ENCODE measurements at regions not wholly inside any gene's neighbourhood (a gene's known extent, or its start where the extent isn't known, plus 50 kb on each side); places are given as distances from the start of the nearest gene placed in this dataset.

DNA sequence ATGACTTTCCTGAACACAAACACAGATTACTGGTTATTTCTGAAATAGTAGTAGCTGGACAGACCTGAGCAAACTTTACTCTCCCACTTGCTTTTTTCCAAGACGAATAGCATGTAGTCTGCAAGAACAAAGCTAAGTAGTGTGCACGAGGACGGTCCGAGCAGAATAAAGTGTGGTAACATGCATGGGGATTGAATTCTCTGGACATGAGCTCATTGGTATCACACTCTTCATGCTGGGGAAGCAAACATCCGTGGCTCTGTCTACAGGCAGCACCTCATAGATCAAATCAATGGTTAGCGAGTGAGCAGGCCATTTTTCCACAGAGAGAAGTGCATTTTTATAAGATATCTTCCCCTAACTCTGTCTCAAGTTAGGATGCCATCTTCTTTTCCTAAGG is 164.8 kb upstream of the STK17B start:
- TF ChIP-seq, protein P1, sequence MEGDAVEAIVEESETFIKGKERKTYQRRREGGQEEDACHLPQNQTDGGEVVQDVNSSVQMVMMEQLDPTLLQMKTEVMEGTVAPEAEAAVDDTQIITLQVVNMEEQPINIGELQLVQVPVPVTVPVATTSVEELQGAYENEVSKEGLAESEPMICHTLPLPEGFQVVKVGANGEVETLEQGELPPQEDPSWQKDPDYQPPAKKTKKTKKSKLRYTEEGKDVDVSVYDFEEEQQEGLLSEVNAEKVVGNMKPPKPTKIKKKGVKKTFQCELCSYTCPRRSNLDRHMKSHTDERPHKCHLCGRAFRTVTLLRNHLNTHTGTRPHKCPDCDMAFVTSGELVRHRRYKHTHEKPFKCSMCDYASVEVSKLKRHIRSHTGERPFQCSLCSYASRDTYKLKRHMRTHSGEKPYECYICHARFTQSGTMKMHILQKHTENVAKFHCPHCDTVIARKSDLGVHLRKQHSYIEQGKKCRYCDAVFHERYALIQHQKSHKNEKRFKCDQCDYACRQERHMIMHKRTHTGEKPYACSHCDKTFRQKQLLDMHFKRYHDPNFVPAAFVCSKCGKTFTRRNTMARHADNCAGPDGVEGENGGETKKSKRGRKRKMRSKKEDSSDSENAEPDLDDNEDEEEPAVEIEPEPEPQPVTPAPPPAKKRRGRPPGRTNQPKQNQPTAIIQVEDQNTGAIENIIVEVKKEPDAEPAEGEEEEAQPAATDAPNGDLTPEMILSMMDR (IDR thresholded peaks at IDR 0.05; ENCODE audit: low read depth, low read length): no peak
- in situ Hi-C loops (cut with HindIII; ENCODE audit: low sequenced_read_pairs): no loop called here

DNA sequence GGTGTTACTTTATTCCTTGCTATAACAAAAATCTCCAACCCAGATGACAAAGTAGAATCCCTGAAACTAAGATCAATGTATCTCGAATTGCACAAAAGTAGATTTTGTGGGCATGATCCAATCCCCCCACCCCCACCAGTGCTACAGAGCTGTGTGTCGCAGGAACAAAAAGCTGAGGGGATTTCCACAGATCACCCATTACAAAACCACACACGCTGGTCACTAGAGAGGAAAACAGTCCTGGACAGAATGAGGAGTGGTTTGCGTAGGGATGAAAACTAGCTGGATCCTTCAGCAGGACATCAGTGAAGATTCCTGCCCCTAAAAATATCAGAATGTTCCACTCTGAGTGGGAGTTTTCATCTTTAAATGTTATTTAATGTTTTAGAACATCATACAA is 165.3 kb upstream of the STK17B start:
- DNase-seq (ENCODE audit: low read depth, low spot score): no peak
- in situ Hi-C loops (cut with HindIII; ENCODE audit: low sequenced_read_pairs): no loop called here

More for the DNA sequence above, 164.8 kb upstream of the STK17B start:
- no peak overlapping the region for H3K4me3 ChIP-seq (ENCODE audit: low read depth, low read length)
- DNase-seq (ENCODE audit: low read depth, low spot score): peak; percentile 45

DNA sequence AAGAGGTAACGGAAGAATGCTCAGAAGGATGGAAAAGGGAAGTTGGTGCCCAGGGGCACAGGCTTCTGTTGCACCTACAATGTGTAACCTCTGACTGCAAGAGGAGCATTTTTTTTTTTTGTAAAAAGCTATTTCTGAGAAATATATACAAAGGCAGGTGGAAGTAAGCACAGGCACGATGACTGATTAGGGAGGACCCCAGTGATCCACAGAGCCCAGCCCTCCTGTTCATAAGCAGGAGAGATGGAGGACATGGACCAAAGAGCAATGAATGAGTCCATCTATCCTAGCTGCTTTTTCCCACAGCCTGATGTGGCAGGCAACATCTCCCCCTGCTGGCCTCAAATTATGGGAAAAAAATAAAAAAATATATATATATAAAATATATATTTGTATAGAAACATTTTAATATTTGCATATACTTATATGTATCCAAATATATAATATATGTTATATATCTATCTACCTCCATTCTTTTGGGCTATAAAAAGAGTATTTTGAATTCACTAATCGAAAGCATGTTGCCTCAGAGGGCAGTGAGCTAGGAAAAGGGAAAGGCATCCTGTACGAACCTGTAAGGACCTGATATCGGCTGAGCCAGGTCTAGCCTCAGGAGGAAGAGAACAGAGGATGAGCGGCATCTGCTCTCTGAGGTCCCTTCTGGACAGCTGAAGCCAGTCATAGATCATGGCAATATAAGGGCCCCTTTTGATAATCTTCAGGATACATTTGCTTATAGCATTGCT is 166.0 kb upstream of the STK17B start:
- no peak overlapping the region for H3K4me3 ChIP-seq (ENCODE audit: low read depth, low read length)
- in situ Hi-C loops (cut with HindIII; ENCODE audit: low sequenced_read_pairs): no loop called here
- peak; percentile 49 for DNase-seq (ENCODE audit: low read depth, low spot score)
- TF ChIP-seq, protein P1 (IDR thresholded peaks at IDR 0.05; ENCODE audit: low read depth, low read length): peak; percentile 55

More for the DNA sequence above, 165.3 kb upstream of the STK17B start:
- no peak overlapping the region for H3K4me3 ChIP-seq (ENCODE audit: low read depth, low read length)
- TF ChIP-seq, protein P1 (IDR thresholded peaks at IDR 0.05; ENCODE audit: low read depth, low read length): no peak

DNA sequence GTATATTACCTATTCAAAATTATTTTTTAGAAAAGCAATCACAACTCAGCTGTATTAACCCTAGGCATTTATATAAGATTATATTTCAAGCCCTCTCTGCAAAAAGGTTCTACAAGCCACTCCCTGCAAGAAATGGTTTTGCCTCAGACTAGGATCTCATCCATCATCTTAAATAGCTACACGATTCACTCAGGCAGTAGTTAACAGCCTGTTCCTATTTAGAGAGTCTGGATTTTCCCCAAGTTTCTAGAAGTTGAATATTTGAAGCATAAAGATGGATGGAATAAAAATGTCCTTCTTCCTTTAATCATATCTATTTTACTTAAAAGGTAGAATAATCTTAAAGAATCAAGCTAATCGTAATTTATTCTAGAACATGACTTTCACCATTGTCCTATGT is 167.1 kb upstream of the STK17B start:
- TF ChIP-seq, protein P1 (IDR thresholded peaks at IDR 0.05; ENCODE audit: low read depth, low read length): no peak
- in situ Hi-C loops (cut with HindIII; ENCODE audit: low sequenced_read_pairs): no loop called here
- no peak overlapping the region for H3K4me3 ChIP-seq (ENCODE audit: low read depth, low read length)
- DNase-seq (ENCODE audit: low read depth, low spot score): no peak

DNA sequence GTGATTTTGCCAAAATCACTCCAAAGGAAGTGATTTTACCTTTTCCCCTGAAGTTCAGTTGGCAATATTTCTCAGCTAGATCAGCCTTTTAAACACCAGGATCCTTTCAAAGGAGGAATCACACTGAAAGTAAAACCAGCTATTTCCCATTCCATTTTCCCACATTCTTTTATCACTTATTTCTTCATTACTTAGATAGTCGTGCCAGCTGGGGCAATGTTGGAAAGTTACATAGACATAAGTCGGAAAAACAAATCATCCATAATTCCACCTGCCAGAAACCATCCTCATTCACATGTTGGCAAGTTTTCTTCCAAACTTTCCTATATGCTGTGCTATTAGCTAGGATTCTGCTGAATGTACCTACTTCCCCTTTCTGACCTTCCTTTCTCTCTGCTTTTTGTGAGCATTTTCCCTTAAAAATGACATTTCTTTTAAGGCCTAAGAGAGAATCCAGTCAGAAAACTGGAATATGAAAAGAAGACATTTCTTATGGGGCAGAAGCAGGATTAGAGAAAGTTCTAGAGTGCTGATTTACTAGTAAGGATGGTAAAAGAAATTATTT is 170.0 kb upstream of the STK17B start:
- H3K4me3 ChIP-seq (ENCODE audit: low read depth, low read length): no peak overlapping the region

DNA sequence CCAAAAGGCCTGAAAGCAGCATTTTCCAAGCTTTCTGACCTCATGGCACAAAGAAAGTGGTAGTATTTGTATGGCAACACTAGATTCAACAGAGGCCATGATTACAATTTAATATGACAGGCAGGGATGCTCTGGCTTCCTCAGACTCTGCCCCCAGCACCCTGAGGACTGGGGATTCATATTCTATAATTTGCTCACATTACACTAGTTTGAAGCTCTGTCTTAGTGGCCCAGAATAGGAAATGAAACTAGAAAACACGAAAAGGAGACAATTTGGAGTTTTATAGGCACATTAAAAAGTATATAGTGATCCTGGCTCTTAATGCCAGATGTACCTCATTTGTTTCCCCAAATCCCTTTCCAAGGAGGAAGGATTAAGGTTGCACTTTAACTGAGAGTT is 173.0 kb upstream of the STK17B start:
- TF ChIP-seq, protein P1 (IDR thresholded peaks at IDR 0.05; ENCODE audit: low read depth, low read length): no peak
- no peak for DNase-seq (ENCODE audit: low read depth, low spot score)
- no peak overlapping the region for H3K4me3 ChIP-seq (ENCODE audit: low read depth, low read length)
- in situ Hi-C loops (cut with HindIII; ENCODE audit: low sequenced_read_pairs): no loop called here

More for the DNA sequence above, 170.0 kb upstream of the STK17B start:
- DNase-seq (ENCODE audit: low read depth, low spot score): no peak
- TF ChIP-seq, protein P1 (IDR thresholded peaks at IDR 0.05; ENCODE audit: low read depth, low read length): no peak
- in situ Hi-C loops (cut with HindIII; ENCODE audit: low sequenced_read_pairs): no loop called here
